ENCODE measurements at regions not wholly inside any gene's neighbourhood (a gene's known extent, or its start where the extent isn't known, plus 50 kb on each side); places are given as distances from the start of the nearest gene placed in this dataset.

- no peaks in the 10 kb centered on the region for H3K36me3 ChIP-seq (ENCODE audit: control insufficient read depth, insufficient read depth, low read length)
- FAIRE-seq, result no peak
- DNase-seq (ENCODE audit: low read depth), result no peak
- no peaks in the 10 kb centered on the region for H3K27me3 ChIP-seq (ENCODE audit: control insufficient read depth, insufficient read depth, low read length)
- no peak overlapping the region for H3K4me3 ChIP-seq (ENCODE audit: low read depth, low read length)
- TF ChIP-seq CTCF (IDR thresholded peaks at IDR 0.05; ENCODE audit: insufficient read depth, low read length, severe bottlenecking), result no peak
Measured at GRCh38 chr4:131084997-131085396, 1989.0 kb downstream of the C4orf33 start.

- H3K4me3 ChIP-seq (ENCODE audit: low read depth, low read length), result no peak overlapping the region
- DNase-seq (ENCODE audit: low read depth) (peak; percentile 38), FAIRE-seq (no peak)
- no peaks in the 10 kb centered on the region for H3K27me3 ChIP-seq (ENCODE audit: control insufficient read depth, insufficient read depth, low read length)
- no peaks in the 10 kb centered on the region for H3K36me3 ChIP-seq (ENCODE audit: control insufficient read depth, insufficient read depth, low read length)
- peak; percentile 15 for TF ChIP-seq CTCF (IDR thresholded peaks at IDR 0.05; ENCODE audit: insufficient read depth, low read length, severe bottlenecking)
Measured at GRCh38 chr4:131091896-131092295, 1995.9 kb downstream of the C4orf33 start.

- no peak for TF ChIP-seq CTCF (IDR thresholded peaks at IDR 0.05; ENCODE audit: insufficient read depth, low read length, severe bottlenecking)
- FAIRE-seq, result no peak
- Histone ChIP-seq H3K36me3 (ENCODE audit: control insufficient read depth, insufficient read depth, low read length) (no peaks in the 10 kb centered on the region), H3K27me3 (ENCODE audit: control insufficient read depth, insufficient read depth, low read length) (no peaks in the 10 kb centered on the region), H3K4me3 (ENCODE audit: low read depth, low read length) (no peak overlapping the region)
- peak; percentile 44 for DNase-seq (ENCODE audit: low read depth)
Measured at GRCh38 chr4:131093303-131093702, 1997.4 kb downstream of the C4orf33 start.

- no peak overlapping the region for H3K4me3 ChIP-seq (ENCODE audit: low read depth, low read length)
- H3K27me3 ChIP-seq (ENCODE audit: control insufficient read depth, insufficient read depth, low read length), result no peaks in the 10 kb centered on the region
- TF ChIP-seq CTCF (IDR thresholded peaks at IDR 0.05; ENCODE audit: insufficient read depth, low read length, severe bottlenecking), result no peak
- no peaks in the 10 kb centered on the region for H3K36me3 ChIP-seq (ENCODE audit: control insufficient read depth, insufficient read depth, low read length)
- FAIRE-seq (no peak), DNase-seq (ENCODE audit: low read depth) (no peak)
Measured at GRCh38 chr4:131098976-131099375, 2003.0 kb downstream of the C4orf33 start.

GRCh38 chr4:131113273-131113672, 2017.3 kb downstream of the C4orf33 start:
- TF ChIP-seq CTCF (IDR thresholded peaks at IDR 0.05; ENCODE audit: insufficient read depth, low read length, severe bottlenecking), result no peak
- FAIRE-seq, result no peak
- no peaks in the 10 kb centered on the region for H3K36me3 ChIP-seq (ENCODE audit: control insufficient read depth, insufficient read depth, low read length)

GRCh38 chr4:131113704-131114103, 2017.8 kb downstream of the C4orf33 start:
- no peak for TF ChIP-seq CTCF (IDR thresholded peaks at IDR 0.05; ENCODE audit: insufficient read depth, low read length, severe bottlenecking)
- DNase-seq (ENCODE audit: low read depth), result no peak
- no peak for FAIRE-seq

More at GRCh38 chr4:131113273-131113672, 2017.3 kb downstream of the C4orf33 start:
- H3K4me3 ChIP-seq (ENCODE audit: low read depth, low read length), result no peak overlapping the region
- DNase-seq (ENCODE audit: low read depth), result no peak
- no peaks in the 10 kb centered on the region for H3K27me3 ChIP-seq (ENCODE audit: control insufficient read depth, insufficient read depth, low read length)

More at GRCh38 chr4:131113704-131114103, 2017.8 kb downstream of the C4orf33 start:
- Histone ChIP-seq H3K36me3 (ENCODE audit: control insufficient read depth, insufficient read depth, low read length) (no peaks in the 10 kb centered on the region), H3K27me3 (ENCODE audit: control insufficient read depth, insufficient read depth, low read length) (no peaks in the 10 kb centered on the region), H3K4me3 (ENCODE audit: low read depth, low read length) (no peak overlapping the region)
